ENCODE measurements at regions not wholly inside any gene's neighbourhood (a gene's known extent, or its start where the extent isn't known, plus 50 kb on each side); places are given as distances from the start of the nearest gene placed in this dataset.

GRCh38 chr9:81369121-81369520 is 320.2 kb downstream of the TLE1 start:
- H3K9me3 ChIP-seq: peaks cover 0 to 10% of the 10 kb centered on the region in 2 donors
- 92 to 100% methylated on average over 1 of the region's 1 CpG for WGBS, 2 donors (ENCODE audit: low coverage in 1 of 2)
- TF ChIP-seq POLR2A (IDR thresholded peaks at IDR 0.05) (no peak), CTCF (IDR thresholded peaks at IDR 0.05) (no peak), POLR2AphosphoS5 (IDR thresholded peaks at IDR 0.05) (no peak)
- no peaks in the 10 kb centered on the region for H3K4me1 ChIP-seq
- DNase-seq: no peak
- H3K36me3 ChIP-seq: no peaks in the 10 kb centered on the region
- intact Hi-C loops (cut with DNase I; ENCODE audit: low total_unique reads): no loop called here
- in situ Hi-C loops (cut with MboI; ENCODE audit: low pct_ligation_motif_present in 1 of 4, low pct_unique_long_range_greater_than_20kb in 1 of 4, low sequenced_read_pairs in 3 of 4): no loop called here
- no peak overlapping the region for H3K27ac ChIP-seq
- no peak overlapping the region for H3K4me3 ChIP-seq
- no peaks in the 10 kb centered on the region for H3K27me3 ChIP-seq

- H3K27me3 ChIP-seq: no peaks in the 10 kb centered on the region
- WGBS, 2 donors (ENCODE audit: low coverage in 1 of 2): 83 to 100% methylated on average over 1 to 6 of the region's 6 CpGs
- DNase-seq: no peak
- no peaks in the 10 kb centered on the region for H3K36me3 ChIP-seq
- TF ChIP-seq EP300 (IDR thresholded peaks at IDR 0.05; ENCODE audit: low read depth) (no peak), POLR2A (IDR thresholded peaks at IDR 0.05) (no peak), CTCF (IDR thresholded peaks at IDR 0.05) (no peak), POLR2AphosphoS5 (IDR thresholded peaks at IDR 0.05) (no peak)
- no peaks in the 10 kb centered on the region for H3K4me1 ChIP-seq
- intact Hi-C loops (cut with DNase I; ENCODE audit: low total_unique reads): no loop called here
- no peak overlapping the region for H3K4me3 ChIP-seq
- H3K27ac ChIP-seq: no peak overlapping the region
- in situ Hi-C loops (cut with MboI; ENCODE audit: low pct_ligation_motif_present in 1 of 4, low pct_unique_long_range_greater_than_20kb in 1 of 4, low sequenced_read_pairs in 3 of 4): no loop called here
- H3K9me3 ChIP-seq: peaks cover 0 to 10% of the 10 kb centered on the region in 2 donors
These were observed 325.3 kb downstream of the TLE1 start for GRCh38 chr9:81363916-81364480.

GRCh38 chr9:81361296-81361695 is 328.1 kb downstream of the TLE1 start:
- no peaks in the 10 kb centered on the region for H3K4me1 ChIP-seq
- in situ Hi-C loops (cut with MboI; ENCODE audit: low pct_ligation_motif_present in 1 of 4, low pct_unique_long_range_greater_than_20kb in 1 of 4, low sequenced_read_pairs in 3 of 4) (no loop called here), intact Hi-C loops (cut with DNase I; ENCODE audit: low total_unique reads) (no loop called here)
- H3K27ac ChIP-seq: no peak overlapping the region
- H3K9me3 ChIP-seq: peaks cover 0 to 10% of the 10 kb centered on the region in 2 donors
- TF ChIP-seq CTCF (IDR thresholded peaks at IDR 0.05) (no peak), EP300 (IDR thresholded peaks at IDR 0.05; ENCODE audit: low read depth) (no peak), POLR2AphosphoS5 (IDR thresholded peaks at IDR 0.05) (no peak), POLR2A (IDR thresholded peaks at IDR 0.05) (no peak)
- WGBS, 2 donors (ENCODE audit: low coverage in 1 of 2): 68 to 71% methylated on average over 2 of the region's 2 CpGs
- no peaks in the 10 kb centered on the region for H3K36me3 ChIP-seq
- no peak overlapping the region for H3K4me3 ChIP-seq
- H3K27me3 ChIP-seq: no peaks in the 10 kb centered on the region
- DNase-seq: no peak

- H3K9me3 ChIP-seq: no peaks in the 10 kb centered on the region
- in situ Hi-C loops (cut with MboI; ENCODE audit: low pct_ligation_motif_present in 1 of 4, low pct_unique_long_range_greater_than_20kb in 1 of 4, low sequenced_read_pairs in 3 of 4) (no loop called here), intact Hi-C loops (cut with DNase I; ENCODE audit: low total_unique reads) (no loop called here)
- 72 to 85% methylated on average over 2 of the region's 2 CpGs for WGBS, 2 donors (ENCODE audit: low coverage in 1 of 2)
- no peaks in the 10 kb centered on the region for H3K4me1 ChIP-seq
- no peak for DNase-seq
- H3K27me3 ChIP-seq: no peaks in the 10 kb centered on the region
- no peak overlapping the region for H3K27ac ChIP-seq
- H3K4me3 ChIP-seq: no peak overlapping the region
- TF ChIP-seq CTCF (IDR thresholded peaks at IDR 0.05) (no peak), POLR2A (IDR thresholded peaks at IDR 0.05) (no peak), POLR2AphosphoS5 (IDR thresholded peaks at IDR 0.05) (no peak), EP300 (IDR thresholded peaks at IDR 0.05; ENCODE audit: low read depth) (no peak)
- H3K36me3 ChIP-seq: no peaks in the 10 kb centered on the region
These were observed 338.2 kb downstream of the TLE1 start for GRCh38 chr9:81351166-81351565.

Data from transverse colon (tissue), 4 donors.